Endothelial cell of umbilical vein (primary cell): ENCODE measurements at regions not wholly inside any gene's neighbourhood (a gene's known extent, or its start where the extent isn't known, plus 50 kb on each side); places are given as distances from the start of the nearest gene placed in this dataset.

ENCODE experiments used
- BruUV-seq: library from RNA; stranded (reverse); fragments of 400-500 nt; replicated peaks from 2 replicates; lab custom pipeline; 2021; lab: Mats Ljungman, UMichigan
- CTCF ChIA-PET: fragments of 300-600, 350-600 bp; sonication (Branson Sonifier 250); formaldehyde crosslinking; loops from one replicate; lab custom pipeline; 2021; ENCODE audit warnings: antibody characterized with exemption, inconsistent platforms; lab: Charles Lee
- POLR2A ChIA-PET: fragments of 300-600, 350-600 bp; sonication (Branson Sonifier 250); formaldehyde crosslinking; loops from one replicate; lab custom pipeline; 2021; ENCODE audit warnings: antibody characterized with exemption, inconsistent platforms; lab: Charles Lee
- DNase-seq: peaks from one replicate; pipeline ENCODE4 v3.0.0-alpha.2; 2011; ENCODE audit warnings: low read depth, low spot score
- FAIRE-seq: peaks from 2 replicates; lab custom pipeline; 2011; peaks lifted over from hg19 to GRCh38; lab: Jason Lieb, UNC
- H2AFZ ChIP-seq: 2 replicates; pipeline ENCODE4 v1.6.0; 2012; ENCODE audit warnings: low read depth, low read length, control low read depth, inconsistent platforms
- H3K27ac ChIP-seq: 2 replicates; pipeline ENCODE4 v1.5.1; 2011; ENCODE audit warnings: low read depth, mild to moderate bottlenecking, control low read depth, low read length, moderate library complexity; ENCODE audit not compliant: insufficient read depth
- H3K27me3 ChIP-seq, 2 experiments: 2 replicates each; pipeline versions ENCODE4 v1.6.0 to v1.6.1; 2011; ENCODE audit warnings: low read length in 2 of 2, mixed read lengths in 1 of 2; ENCODE audit not compliant: control insufficient read depth in 2 of 2, insufficient read depth in 2 of 2
- H3K36me3 ChIP-seq, 2 experiments: 2 replicates in 1 of 2; 3 replicates in 1 of 2; pipeline ENCODE4 v1.5.1; 2011; ENCODE audit warnings: low read length in 2 of 2, mild to moderate bottlenecking in 1 of 2, moderate library complexity in 1 of 2; ENCODE audit not compliant: control insufficient read depth in 2 of 2, insufficient read depth in 2 of 2; ENCODE audit errors: extremely low read depth in 1 of 2
- H3K4me1 ChIP-seq: 3 replicates; pipeline ENCODE4 v1.5.1; 2011; ENCODE audit warnings: mild to moderate bottlenecking, low read length; ENCODE audit not compliant: control insufficient read depth, insufficient read depth; ENCODE audit errors: extremely low read depth
- H3K4me2 ChIP-seq: 2 replicates; pipeline ENCODE4 v1.6.1; 2011; ENCODE audit warnings: low read length, control low read depth, mixed read lengths; ENCODE audit not compliant: insufficient read depth
- H3K4me3 ChIP-seq, 3 experiments: fragments of 200-600 bp in 1 of 3; sonication (generic), shearing (Covaris generic) in 1 of 3; replicated peaks in 1 of 3; 2 replicates each; pipeline ENCODE4 v1.5.1; 2011 to 2016; ENCODE audit warnings: control low read depth in 3 of 3, low read length in 3 of 3, mild to moderate bottlenecking in 2 of 3, inconsistent platforms in 1 of 3, low read depth in 1 of 3, moderate library complexity in 1 of 3; ENCODE audit not compliant: insufficient read depth in 1 of 3
- H3K79me2 ChIP-seq: 2 replicates; pipeline ENCODE4 v1.6.0; 2012; ENCODE audit warnings: low read length, inconsistent platforms; ENCODE audit not compliant: control insufficient read depth, insufficient read depth
- H3K9ac ChIP-seq: replicated peaks from 2 replicates; pipeline ENCODE3; 2011; ENCODE audit warnings: low read length, control low read depth; ENCODE audit not compliant: insufficient read depth; ENCODE audit errors: extremely low read depth
- H3K9me1 ChIP-seq: replicated peaks from 3 replicates; pipeline ENCODE4 v1.6.0; 2011; ENCODE audit warnings: mild to moderate bottlenecking, low read length; ENCODE audit not compliant: control insufficient read depth, insufficient read depth; ENCODE audit errors: extremely low read depth
- H3K9me3 ChIP-seq: replicated peaks from 2 replicates; pipeline ENCODE4 v1.5.1; 2012; ENCODE audit warnings: low read length, inconsistent platforms; ENCODE audit not compliant: control insufficient read depth, insufficient read depth
- H4K20me1 ChIP-seq: replicated peaks from 2 replicates; pipeline ENCODE3; 2011; ENCODE audit warnings: mild to moderate bottlenecking, low read length; ENCODE audit not compliant: control insufficient read depth, insufficient read depth; ENCODE audit errors: extremely low read depth
- CTCF ChIP-seq, 2 donors: IDR thresholded peaks; 1 replicate in 1 of 2; 2 replicates in 1 of 2; pipeline ENCODE4 v1.5.1; 2011; ENCODE audit warnings: low read length in 2 of 2, mild to moderate bottlenecking in 2 of 2, moderate library complexity in 2 of 2, control low read depth in 1 of 2, inconsistent platforms in 1 of 2, low read depth in 1 of 2; ENCODE audit not compliant: insufficient read depth in 1 of 2; ENCODE audit errors: extremely low read depth in 1 of 2
- EZH2 ChIP-seq: IDR thresholded peaks from 2 replicates; pipeline ENCODE4 v1.6.1; 2012; ENCODE audit warnings: borderline replicate concordance, low read depth, mild to moderate bottlenecking, moderate library complexity, low read length, inconsistent platforms; ENCODE audit not compliant: severe bottlenecking
- FOS ChIP-seq: IDR thresholded peaks from 2 replicates; pipeline ENCODE4 v1.6.1; 2011; ENCODE audit warnings: mild to moderate bottlenecking, low read length, moderate library complexity, borderline replicate concordance; ENCODE audit not compliant: insufficient read depth
- GATA2 ChIP-seq: IDR thresholded peaks from 2 replicates; pipeline ENCODE4 v1.7.0; 2011; ENCODE audit warnings: low read depth, mild to moderate bottlenecking, moderate library complexity, mixed read lengths, low read length; ENCODE audit not compliant: insufficient read length, insufficient read depth
- JUN ChIP-seq: IDR thresholded peaks from 2 replicates; pipeline ENCODE4 v1.6.1; 2011; ENCODE audit warnings: borderline replicate concordance, low read depth; ENCODE audit not compliant: insufficient read length, insufficient read depth
- MAX ChIP-seq: IDR thresholded peaks from 2 replicates; pipeline ENCODE4 v1.6.1; 2011; ENCODE audit not compliant: insufficient read depth, insufficient read length
- MYC ChIP-seq: IDR thresholded peaks from one replicate; pipeline ENCODE4 v1.6.1; 2011; ENCODE audit warnings: mild to moderate bottlenecking, low read depth, low read length
- POLR2A ChIP-seq: IDR thresholded peaks from 2 replicates; pipeline ENCODE4 v1.6.1; 2012; ENCODE audit warnings: low read depth, mild to moderate bottlenecking, control low read depth, low read length
- POLR2AphosphoS5 ChIP-seq: IDR thresholded peaks from 2 replicates; pipeline ENCODE4 v1.6.1; 2012; ENCODE audit warnings: low read depth, mild to moderate bottlenecking, control low read depth, low read length, moderate library complexity; ENCODE audit not compliant: insufficient read depth
- dilution Hi-C: fragments of 300-500 bp; cut with MboI; formaldehyde crosslinking; loops from one replicate; pipeline ENCODE4 v1.15.0; 2019; ENCODE audit warnings: low sequenced_read_pairs; ENCODE audit not compliant: extremely low pct_ligation_motif_present
- intact Hi-C: fragments of 100-400 bp; cut with micrococcal nuclease; formaldehyde crosslinking; loops from one replicate; pipeline ENCODE4 v1.10.0; 2022

GRCh38 chr6:48893048-48893447 lies 570.0 kb downstream of the MMUT start:
- FAIRE-seq (no peak), DNase-seq (no peak)
- ChIA-PET CTCF (interaction anchor here (1.0 kb wide), 1 partner anchor 9 kb away, joined by 3 read pairs; no protein-coding TSS in a partner anchor), POLR2A (no interaction called here)
- no peak for TF ChIP-seq JUN
- no peak for TF ChIP-seq EZH2
- TF ChIP-seq CTCF (IDR thresholded peaks at IDR 0.05; ENCODE audit: extremely low read depth in 1 of 2, insufficient read depth in 1 of 2, low read depth in 1 of 2, low read length in 2 of 2) = no peak
- TF ChIP-seq POLR2A = no peak
- Histone ChIP-seq H2AFZ (no peak overlapping the region), H3K9me3 (no peaks in the 10 kb centered on the region), H3K9me1 (no peaks in the 10 kb centered on the region), H3K27me3 (no peaks in the 10 kb centered on the region), H3K9ac (no peak overlapping the region), H4K20me1 (no peaks in the 10 kb centered on the region), H3K4me2 (no peak overlapping the region), H3K36me3 (no peaks in the 10 kb centered on the region), H3K79me2 (no peaks in the 10 kb centered on the region), H3K4me1 (no peaks in the 10 kb centered on the region), H3K27ac (no peak overlapping the region), H3K4me3 (no peak overlapping the region)
- BruUV-seq = no TSS peak
- dilution Hi-C loops (no loop called here), intact Hi-C loops (no loop called here)

DNA sequence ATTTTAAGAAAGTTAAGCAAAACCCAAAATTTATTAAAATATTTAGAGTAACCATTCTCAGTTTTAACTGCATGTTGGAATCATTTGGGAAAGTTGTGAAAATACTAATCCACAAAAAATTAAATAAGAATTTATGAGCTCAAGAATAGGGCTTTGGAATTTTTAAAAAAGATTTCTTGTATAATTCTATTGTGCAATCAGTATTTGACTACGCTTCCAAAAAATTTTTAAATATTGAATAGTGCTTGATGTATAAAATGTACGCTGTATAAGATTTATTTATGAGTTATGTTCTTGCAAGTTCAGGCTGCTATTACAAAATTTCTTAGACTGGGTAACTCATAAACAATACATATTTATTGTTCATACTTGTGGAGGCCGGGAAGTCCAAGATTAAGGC lies 571.7 kb downstream of the MMUT start:
- CTCF ChIA-PET = no interaction called here
- Histone ChIP-seq H3K36me3 (no peaks in the 10 kb centered on the region), H2AFZ (no peak overlapping the region), H3K9ac (no peak overlapping the region), H3K4me1 (no peaks in the 10 kb centered on the region), H3K27me3 (no peaks in the 10 kb centered on the region), H3K4me2 (no peak overlapping the region), H3K4me3 (no peak overlapping the region), H4K20me1 (no peaks in the 10 kb centered on the region), H3K9me3 (no peaks in the 10 kb centered on the region), H3K79me2 (no peaks in the 10 kb centered on the region), H3K9me1 (no peaks in the 10 kb centered on the region), H3K27ac (no peak overlapping the region)
- BruUV-seq = no TSS peak
- POLR2A ChIA-PET = no interaction called here
- dilution Hi-C loops = no loop called here
- FAIRE-seq (no peak), DNase-seq (no peak)
- TF ChIP-seq JUN = no peak
- no peak for TF ChIP-seq MYC
- no peak for TF ChIP-seq EZH2
- TF ChIP-seq POLR2AphosphoS5 = no peak
- TF ChIP-seq GATA2 = no peak
- no peak for TF ChIP-seq MAX
- TF ChIP-seq POLR2A = no peak
- no peak for TF ChIP-seq CTCF (IDR thresholded peaks at IDR 0.05; ENCODE audit: extremely low read depth in 1 of 2, insufficient read depth in 1 of 2, low read depth in 1 of 2, low read length in 2 of 2)
- no peak for TF ChIP-seq FOS
- intact Hi-C loops = no loop called here
